Mammary epithelial cell (primary cell): ENCODE measurements at regions not wholly inside any gene's neighbourhood (a gene's known extent, or its start where the extent isn't known, plus 50 kb on each side); places are given as distances from the start of the nearest gene placed in this dataset.

Source experiments
- EZH2 ChIP-seq: IDR thresholded peaks from 2 replicates; pipeline ENCODE4 v1.6.1; 2012; ENCODE audit warnings: low read length, inconsistent platforms, borderline replicate concordance
- TF ChIP-seq, protein P1 (sequence below), 2 donors: IDR thresholded peaks in 1 of 2; conservative IDR thresholded peaks in 1 of 2; 2 replicates each; pipeline ENCODE4 v1.5.1; 2011 to 2012; ENCODE audit warnings: inconsistent platforms in 2 of 2, low read length in 2 of 2, mild to moderate bottlenecking in 2 of 2, control low read depth in 1 of 2, low read depth in 1 of 2; ENCODE audit not compliant: insufficient read depth in 1 of 2; ENCODE audit errors: extremely low read depth in 1 of 2

- TF ChIP-seq, protein P1, sequence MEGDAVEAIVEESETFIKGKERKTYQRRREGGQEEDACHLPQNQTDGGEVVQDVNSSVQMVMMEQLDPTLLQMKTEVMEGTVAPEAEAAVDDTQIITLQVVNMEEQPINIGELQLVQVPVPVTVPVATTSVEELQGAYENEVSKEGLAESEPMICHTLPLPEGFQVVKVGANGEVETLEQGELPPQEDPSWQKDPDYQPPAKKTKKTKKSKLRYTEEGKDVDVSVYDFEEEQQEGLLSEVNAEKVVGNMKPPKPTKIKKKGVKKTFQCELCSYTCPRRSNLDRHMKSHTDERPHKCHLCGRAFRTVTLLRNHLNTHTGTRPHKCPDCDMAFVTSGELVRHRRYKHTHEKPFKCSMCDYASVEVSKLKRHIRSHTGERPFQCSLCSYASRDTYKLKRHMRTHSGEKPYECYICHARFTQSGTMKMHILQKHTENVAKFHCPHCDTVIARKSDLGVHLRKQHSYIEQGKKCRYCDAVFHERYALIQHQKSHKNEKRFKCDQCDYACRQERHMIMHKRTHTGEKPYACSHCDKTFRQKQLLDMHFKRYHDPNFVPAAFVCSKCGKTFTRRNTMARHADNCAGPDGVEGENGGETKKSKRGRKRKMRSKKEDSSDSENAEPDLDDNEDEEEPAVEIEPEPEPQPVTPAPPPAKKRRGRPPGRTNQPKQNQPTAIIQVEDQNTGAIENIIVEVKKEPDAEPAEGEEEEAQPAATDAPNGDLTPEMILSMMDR (conservative IDR thresholded peaks at IDR 0.05 in 1 of 2, IDR thresholded peaks at IDR 0.05 in 1 of 2; ENCODE audit: extremely low read depth in 1 of 2, insufficient read depth in 1 of 2, low read depth in 1 of 2, low read length in 2 of 2): no peak
- TF ChIP-seq EZH2: no peak
Observed at GRCh38 chr22:27593378-27593777, 208.2 kb downstream of the MN1 start.
